Stimulated activated CD4-positive, alpha-beta T cell treated with anti-CD3 and anti-CD28 coated beads, TNF-alpha, amount 100 ng/mL, for 4 hours (primary cell): ENCODE measurements at regions not wholly inside any gene's neighbourhood (a gene's known extent, or its start where the extent isn't known, plus 50 kb on each side); places are given as distances from the start of the nearest gene placed in this dataset.

Experiments
- DNase-seq, 3 experiments: peaks; one replicate each; pipeline ENCODE4 v3.0.0-alpha.2; 2020; ENCODE audit warnings: low read depth in 3 of 3

DNA sequence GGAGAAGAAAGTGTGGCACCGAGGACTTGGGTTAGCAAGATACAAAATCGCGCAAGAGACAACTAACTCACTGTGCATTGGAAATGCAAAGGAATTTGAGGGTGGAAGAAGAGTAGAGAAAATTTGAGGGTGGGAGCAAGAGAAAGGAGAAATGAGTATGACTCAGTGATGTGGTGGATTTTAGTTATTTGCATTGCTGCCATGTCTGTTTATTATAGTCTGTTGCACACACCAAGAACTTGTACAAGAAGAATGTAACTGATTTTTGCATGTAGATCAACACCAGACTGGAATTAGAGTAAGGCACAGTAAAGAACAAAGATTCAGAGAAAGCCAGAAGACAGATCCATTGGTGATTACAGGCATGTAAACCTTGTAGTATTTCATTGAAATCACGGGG, 71.6 kb upstream of the SMIM36 start:
- DNase-seq, result no peak

DNA sequence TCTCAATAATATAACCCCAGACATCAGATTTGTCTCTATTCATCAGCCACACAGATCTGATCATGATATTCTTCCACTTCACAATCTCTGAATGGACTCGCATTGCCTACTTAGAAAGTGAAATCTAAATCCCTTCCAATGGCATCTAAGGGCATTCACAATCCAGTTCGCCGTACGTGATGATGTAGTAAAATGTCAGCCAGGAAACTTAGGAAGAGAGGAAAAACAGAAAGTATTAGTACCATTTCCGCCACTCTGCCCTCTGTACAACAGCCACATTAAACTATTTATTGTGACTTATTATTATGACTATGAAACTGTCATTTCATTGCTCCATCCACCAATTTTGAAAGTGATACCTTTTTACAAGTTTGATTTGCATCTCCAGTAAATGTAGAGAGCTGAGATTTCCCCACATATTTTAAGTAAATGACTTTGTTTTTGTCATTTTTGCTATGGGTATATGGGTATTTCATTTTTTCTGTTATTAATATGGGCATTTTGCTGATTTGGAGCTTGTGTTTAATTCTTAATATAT, 69.4 kb upstream of the SMIM36 start:
- DNase-seq, result no peak

DNA sequence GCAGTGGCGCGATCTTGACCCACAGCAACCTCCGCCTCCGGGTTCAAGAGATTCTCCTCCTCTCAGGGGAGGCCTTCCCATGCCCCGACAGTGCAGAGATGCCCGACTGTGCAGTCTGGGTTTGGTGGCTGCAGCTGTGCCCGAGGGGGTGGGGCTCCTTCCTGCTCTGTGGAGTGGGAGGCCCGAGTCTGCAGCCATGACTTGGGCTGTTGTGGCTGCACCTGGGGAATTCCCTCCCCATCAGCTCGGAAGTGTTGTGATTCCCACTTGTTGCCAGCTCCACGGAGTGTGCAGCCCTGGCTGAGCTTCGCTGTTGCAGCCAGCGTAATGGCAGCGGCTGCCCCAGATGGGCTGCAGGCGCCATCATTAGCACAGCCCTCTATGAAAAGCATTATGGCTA, 66.4 kb upstream of the SMIM36 start:
- no peak for DNase-seq

DNA sequence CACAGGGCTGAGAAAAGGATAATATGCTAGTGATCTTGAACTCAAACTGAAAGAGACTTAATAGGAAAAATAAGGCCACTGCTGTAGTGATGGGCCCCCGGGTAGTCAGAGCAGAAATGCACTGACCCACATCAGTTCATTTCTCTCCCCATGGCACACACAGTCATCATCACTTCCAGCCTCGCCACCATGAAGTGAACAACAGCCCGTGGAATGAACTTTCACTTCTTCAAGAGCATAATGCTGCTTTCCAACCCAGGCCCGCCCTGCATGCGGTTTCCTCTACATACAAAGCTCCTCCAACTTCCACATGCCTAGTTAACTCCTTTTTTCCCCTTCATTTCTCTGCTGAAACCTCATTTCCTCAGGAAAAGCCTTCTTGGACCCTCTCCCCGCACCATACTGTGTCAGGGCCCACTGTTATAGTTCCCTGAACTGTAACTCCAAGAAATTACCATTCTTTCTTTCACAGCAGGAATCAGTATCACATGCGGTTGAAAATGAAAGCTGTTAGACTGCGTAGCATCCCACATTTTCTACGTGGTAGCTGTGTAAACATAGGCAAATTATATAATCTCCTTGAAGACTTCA, 65.8 kb upstream of the SMIM36 start:
- peak in 1 of 3 experiments; percentile 9 for DNase-seq

DNA sequence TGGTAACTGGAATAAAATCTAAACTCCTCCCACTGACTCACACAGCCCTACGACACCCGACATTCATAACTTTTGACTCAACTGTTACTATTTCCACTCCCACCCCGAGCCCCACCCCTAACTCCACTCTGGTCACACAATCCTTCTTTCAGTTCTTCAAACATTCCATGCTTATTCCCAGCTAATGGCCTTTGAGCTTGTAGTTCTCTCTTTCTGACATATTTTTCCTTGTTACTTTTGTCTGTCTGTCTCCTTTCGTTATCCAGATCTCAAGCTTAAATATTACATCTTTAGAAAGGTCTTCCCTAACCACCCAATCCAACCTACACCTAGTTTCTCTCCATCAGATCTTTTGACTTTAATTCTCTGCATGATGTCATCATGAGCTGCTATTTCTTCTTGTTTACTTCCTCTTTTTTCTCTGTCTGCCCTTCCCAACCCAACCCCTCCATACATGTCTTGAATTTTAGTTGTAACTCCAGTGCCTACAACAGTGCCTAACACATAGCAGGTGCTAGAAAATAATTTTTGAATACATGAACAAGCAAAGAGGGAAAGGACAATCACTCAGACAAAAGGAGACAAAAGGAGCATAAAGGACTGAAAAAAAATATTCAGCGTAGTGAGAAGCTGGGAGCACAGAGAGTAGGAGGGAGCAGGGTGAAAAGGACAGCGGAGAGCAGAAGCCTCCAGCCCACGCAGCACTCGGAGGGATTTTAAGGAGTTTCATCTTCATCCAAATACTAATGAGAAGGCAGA, 65.2 kb upstream of the SMIM36 start:
- no peak for DNase-seq

DNA sequence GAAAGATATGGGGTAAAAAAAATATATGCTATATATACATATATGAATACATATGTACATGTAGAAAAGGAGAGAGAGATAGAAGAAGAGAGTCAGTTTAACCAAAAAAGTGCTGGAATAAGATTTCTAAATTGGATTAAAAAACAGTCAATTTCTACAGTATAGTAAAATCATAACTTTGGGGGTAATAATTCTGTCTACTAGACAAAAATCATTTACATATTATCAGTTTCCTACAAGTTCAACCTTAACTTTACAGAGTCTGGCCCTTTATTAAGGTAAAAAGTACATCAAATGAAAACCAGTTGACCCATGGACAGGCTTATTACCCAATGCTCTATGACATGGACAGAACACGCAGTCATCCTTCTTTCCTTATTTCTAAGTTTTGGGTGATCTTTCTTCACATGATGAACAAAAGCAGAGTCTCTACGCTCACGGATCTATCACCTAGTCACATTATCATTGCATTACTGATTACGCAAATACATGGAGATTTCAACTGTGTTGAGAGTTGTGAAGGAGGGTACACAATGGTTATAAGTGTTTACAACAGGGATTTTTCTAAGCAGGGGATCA, 63.9 kb upstream of the SMIM36 start:
- DNase-seq, result no peak

DNA sequence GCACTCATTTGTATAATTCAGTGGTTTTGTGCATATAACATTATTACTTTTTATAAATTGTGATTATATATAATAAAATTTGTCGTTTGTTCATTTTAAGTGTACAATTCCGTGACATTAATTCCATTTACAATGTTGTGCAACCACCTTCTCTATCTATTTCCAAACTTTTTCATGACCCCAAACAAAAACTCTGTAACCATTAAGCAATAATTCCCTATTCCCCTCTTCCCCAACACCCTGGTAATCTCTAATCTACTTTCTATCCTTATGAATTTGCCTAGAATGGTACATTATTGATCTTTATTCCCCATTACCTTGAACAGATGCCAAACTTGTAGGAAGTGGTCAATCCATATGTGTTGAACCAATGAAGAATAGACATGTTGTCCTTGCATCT, 61.3 kb upstream of the SMIM36 start:
- no peak for DNase-seq

DNA sequence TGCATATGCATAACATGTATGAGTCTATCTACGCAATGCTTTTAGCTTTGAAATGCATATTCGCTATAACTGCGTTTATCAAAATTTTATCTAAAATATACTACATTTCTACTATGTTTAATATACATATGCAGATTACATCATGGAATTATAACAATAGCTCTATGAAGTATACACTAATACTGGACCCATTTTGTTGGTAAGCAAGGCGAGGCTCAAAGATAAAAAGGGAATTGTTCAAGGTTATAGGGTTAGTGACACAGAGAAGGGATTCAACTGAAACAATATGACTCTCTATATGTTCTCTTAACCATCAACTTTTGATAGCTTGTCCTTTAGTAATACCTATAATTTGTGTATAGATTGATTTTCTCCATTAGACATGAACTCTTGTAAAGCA, 60.9 kb upstream of the SMIM36 start:
- no peak for DNase-seq

DNA sequence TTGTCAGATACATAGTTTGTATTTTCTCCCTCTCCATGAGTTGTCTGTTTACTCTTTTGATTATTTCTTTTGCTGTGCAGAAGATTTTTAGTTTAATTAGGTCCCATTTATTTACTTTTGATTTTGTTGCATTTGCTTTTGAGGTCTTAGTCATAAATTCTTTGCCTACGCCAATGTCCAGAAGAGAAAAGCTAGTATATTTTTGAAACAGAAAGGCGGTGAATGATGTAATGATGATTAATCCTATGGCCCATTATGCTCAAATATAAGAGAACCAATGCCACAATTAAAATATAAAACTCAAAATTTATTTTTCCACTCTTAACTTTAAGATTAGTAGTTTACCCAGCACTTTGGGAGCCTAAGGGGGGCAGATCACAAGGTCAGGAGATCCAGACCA, 59.8 kb upstream of the SMIM36 start:
- DNase-seq, result no peak

DNA sequence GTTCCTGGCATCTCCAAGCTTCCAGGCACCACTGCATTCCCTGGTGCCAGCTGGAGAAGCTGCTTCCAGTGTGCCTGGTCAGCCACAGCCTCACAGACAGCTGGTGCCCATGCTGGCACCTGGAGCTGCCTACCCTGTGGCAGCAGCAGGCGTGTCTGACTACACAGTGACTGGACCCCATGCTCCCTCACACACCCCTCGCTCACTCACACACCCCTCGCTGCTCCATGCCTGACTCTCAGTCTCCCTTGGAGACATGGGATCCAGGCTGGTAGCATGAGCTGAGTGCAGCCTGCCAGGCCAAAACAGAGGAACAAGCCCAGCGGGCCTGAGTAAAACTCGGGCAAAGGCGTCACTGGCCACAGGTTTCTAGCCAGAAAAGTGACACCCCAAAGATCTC, 59.1 kb upstream of the SMIM36 start:
- DNase-seq, result no peak

DNA sequence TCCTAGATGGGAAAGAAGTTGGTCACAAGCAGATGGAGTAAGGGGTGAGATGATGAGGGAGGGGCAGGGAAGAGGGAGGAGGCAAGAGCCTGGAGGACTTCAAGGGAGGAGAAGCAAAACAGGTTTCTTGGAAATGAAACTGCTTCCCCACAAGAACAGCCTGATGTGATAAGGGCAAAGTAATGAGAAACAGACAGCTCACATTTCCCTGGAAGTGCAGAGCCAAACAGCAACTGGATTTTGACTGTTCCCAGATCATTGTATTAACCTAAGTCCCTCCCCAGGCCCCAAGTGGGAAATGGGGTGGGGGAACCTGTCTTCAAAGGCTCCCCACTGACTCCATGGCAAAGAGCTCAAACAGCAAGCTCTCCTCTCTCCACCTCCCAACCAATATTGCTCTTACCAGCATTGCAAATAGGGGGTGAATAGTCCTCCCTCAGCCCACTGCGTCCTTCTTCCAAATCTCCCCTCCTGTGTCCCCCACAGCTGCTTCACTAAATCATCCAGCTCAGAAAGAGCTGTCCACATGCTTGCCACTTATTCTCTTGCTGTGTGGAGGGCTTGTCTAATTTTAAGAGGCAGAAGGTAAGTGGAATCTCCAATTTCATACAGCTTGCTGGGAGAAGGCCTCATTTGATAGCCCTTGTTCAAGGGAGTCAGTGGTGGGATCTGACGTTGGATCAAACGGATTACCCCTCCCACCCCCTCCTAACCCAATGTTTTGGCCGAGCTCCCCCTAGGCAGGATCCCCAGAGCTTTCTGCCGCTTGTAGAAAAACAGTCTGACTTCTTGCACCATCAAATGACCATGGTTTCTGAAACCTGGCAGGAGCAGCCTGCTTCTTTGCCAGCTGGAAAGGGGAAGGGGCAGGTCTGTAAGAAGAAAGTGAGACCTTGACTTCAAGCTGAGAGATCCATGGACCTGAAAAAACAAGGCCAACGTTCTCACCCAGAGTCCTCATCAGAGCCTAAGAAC, 56.3 kb upstream of the SMIM36 start:
- DNase-seq, result no peak

DNA sequence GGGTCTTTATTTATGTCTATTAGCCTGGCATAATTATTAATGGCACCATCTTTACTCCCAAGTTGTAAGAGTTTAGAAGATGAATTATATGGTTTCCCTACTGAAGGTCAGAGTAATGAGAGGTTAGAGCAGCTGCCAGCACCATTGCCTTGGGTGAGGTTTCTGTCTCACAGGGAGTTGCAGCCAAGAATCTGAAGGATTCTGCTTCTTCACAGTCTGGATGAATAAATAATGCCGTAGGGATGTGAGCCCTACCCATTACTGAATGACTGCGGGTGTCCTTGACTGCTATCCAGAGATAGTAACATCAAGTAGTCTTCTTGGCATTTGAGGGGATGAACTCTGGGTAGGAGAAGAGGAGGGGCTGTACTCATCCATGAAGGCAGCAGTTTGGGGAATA, 52.8 kb upstream of the SMIM36 start:
- no peak for DNase-seq

DNA sequence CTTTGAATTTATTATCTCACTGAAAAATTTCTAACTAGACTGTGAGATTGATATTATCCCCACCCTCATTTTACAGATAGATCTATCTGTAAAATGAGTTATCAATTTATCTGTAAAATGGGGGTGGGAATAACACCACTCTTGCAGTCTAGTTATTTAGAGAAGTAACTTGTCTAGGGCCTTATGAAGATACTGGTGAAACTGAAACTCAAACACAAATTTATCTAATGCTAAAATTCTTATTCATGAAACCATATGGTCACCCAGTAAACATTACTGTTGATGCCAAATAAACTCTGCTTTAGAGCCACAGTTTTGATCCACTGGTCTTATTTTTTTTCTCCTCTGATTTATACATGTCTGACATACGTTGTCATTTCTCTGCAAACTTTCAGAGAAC, 52.1 kb upstream of the SMIM36 start:
- no peak for DNase-seq

DNA sequence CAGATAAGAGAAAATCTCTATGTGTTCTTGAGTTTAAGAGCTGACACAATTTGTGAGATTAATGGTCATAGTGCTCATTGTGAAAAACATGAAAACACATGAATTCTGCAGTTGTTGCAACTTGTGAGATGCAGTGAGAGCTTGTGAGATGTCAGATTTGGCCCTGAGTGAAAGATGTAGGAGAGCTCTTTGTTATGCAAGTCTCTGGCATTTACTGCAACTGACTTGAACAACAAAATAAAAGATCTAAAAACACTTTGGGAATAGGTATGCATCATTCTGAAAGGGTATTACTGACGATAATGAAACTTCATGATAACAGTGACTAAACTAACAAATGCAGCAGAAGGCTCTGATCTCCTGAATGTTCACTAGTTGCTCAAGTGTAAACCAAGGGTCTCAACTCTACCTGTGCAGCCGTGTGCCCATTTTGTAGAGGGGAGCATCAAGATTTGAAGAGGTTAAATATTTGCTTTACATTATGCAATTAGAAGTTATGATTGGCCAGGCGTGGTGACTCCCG, 50.8 kb upstream of the SMIM36 start:
- DNase-seq, result no peak

DNA sequence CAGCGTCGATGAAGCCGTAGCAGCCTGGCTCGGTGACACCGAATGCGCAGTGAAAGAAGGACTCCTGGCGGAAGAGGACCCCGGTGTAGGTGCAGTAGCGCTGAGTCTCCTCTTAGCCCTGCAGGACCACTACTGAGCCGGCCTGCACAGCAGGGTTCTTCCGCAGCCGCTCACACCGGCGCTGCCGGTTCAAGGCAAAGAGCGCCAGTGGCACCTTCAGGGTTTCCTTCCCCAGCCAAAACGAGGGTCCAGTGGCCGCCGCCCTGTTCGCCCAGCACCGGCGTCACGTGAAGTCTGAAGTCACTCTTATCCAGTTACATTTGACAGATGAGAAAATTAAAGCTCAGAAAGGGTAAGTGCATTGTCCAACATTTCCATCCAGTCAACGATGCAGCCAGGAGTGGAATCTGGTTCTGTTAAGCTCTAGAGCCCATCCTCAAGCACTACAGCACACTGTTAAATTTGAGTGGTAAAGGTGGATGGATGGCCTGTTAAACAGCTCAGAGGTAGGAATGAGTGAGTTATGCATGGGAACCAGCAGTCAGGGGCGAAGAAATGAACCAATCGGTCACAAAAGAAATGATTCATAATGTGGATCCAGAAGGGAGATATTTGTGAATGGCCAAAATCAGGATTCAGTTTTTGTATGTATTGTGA, 50.2 kb upstream of the SMIM36 start:
- no peak for DNase-seq
